Endothelial cell of umbilical vein (primary cell): ENCODE measurements at regions not wholly inside any gene's neighbourhood (a gene's known extent, or its start where the extent isn't known, plus 50 kb on each side); places are given as distances from the start of the nearest gene placed in this dataset.

Experiments
- BruUV-seq: library from RNA; stranded (reverse); fragments of 400-500 nt; replicated peaks from 2 replicates; lab custom pipeline; 2021; lab: Mats Ljungman, UMichigan
- CTCF ChIA-PET: fragments of 300-600, 350-600 bp; sonication (Branson Sonifier 250); formaldehyde crosslinking; loops from one replicate; lab custom pipeline; 2021; ENCODE audit warnings: antibody characterized with exemption, inconsistent platforms; lab: Charles Lee
- POLR2A ChIA-PET: fragments of 300-600, 350-600 bp; sonication (Branson Sonifier 250); formaldehyde crosslinking; loops from one replicate; lab custom pipeline; 2021; ENCODE audit warnings: antibody characterized with exemption, inconsistent platforms; lab: Charles Lee
- DNase-seq: peaks from one replicate; pipeline ENCODE4 v3.0.0-alpha.2; 2011; ENCODE audit warnings: low read depth, low spot score
- FAIRE-seq: peaks from 2 replicates; lab custom pipeline; 2011; peaks lifted over from hg19 to GRCh38; lab: Jason Lieb, UNC
- H2AFZ ChIP-seq: 2 replicates; pipeline ENCODE4 v1.6.0; 2012; ENCODE audit warnings: low read depth, low read length, control low read depth, inconsistent platforms
- H3K27ac ChIP-seq: 2 replicates; pipeline ENCODE4 v1.5.1; 2011; ENCODE audit warnings: low read depth, mild to moderate bottlenecking, control low read depth, low read length, moderate library complexity; ENCODE audit not compliant: insufficient read depth
- H3K27me3 ChIP-seq, 2 experiments: 2 replicates each; pipeline versions ENCODE4 v1.6.0 to v1.6.1; 2011; ENCODE audit warnings: low read length in 2 of 2, mixed read lengths in 1 of 2; ENCODE audit not compliant: control insufficient read depth in 2 of 2, insufficient read depth in 2 of 2
- H3K36me3 ChIP-seq, 2 experiments: 2 replicates in 1 of 2; 3 replicates in 1 of 2; pipeline ENCODE4 v1.5.1; 2011; ENCODE audit warnings: low read length in 2 of 2, mild to moderate bottlenecking in 1 of 2, moderate library complexity in 1 of 2; ENCODE audit not compliant: control insufficient read depth in 2 of 2, insufficient read depth in 2 of 2; ENCODE audit errors: extremely low read depth in 1 of 2
- H3K4me1 ChIP-seq: 3 replicates; pipeline ENCODE4 v1.5.1; 2011; ENCODE audit warnings: mild to moderate bottlenecking, low read length; ENCODE audit not compliant: control insufficient read depth, insufficient read depth; ENCODE audit errors: extremely low read depth
- H3K4me2 ChIP-seq: 2 replicates; pipeline ENCODE4 v1.6.1; 2011; ENCODE audit warnings: low read length, control low read depth, mixed read lengths; ENCODE audit not compliant: insufficient read depth
- H3K4me3 ChIP-seq, 3 experiments: fragments of 200-600 bp in 1 of 3; sonication (generic), shearing (Covaris generic) in 1 of 3; replicated peaks in 1 of 3; 2 replicates each; pipeline ENCODE4 v1.5.1; 2011 to 2016; ENCODE audit warnings: control low read depth in 3 of 3, low read length in 3 of 3, mild to moderate bottlenecking in 2 of 3, inconsistent platforms in 1 of 3, low read depth in 1 of 3, moderate library complexity in 1 of 3; ENCODE audit not compliant: insufficient read depth in 1 of 3
- H3K79me2 ChIP-seq: 2 replicates; pipeline ENCODE4 v1.6.0; 2012; ENCODE audit warnings: low read length, inconsistent platforms; ENCODE audit not compliant: control insufficient read depth, insufficient read depth
- H3K9ac ChIP-seq: replicated peaks from 2 replicates; pipeline ENCODE3; 2011; ENCODE audit warnings: low read length, control low read depth; ENCODE audit not compliant: insufficient read depth; ENCODE audit errors: extremely low read depth
- H3K9me1 ChIP-seq: replicated peaks from 3 replicates; pipeline ENCODE4 v1.6.0; 2011; ENCODE audit warnings: mild to moderate bottlenecking, low read length; ENCODE audit not compliant: control insufficient read depth, insufficient read depth; ENCODE audit errors: extremely low read depth
- H3K9me3 ChIP-seq: replicated peaks from 2 replicates; pipeline ENCODE4 v1.5.1; 2012; ENCODE audit warnings: low read length, inconsistent platforms; ENCODE audit not compliant: control insufficient read depth, insufficient read depth
- H4K20me1 ChIP-seq: replicated peaks from 2 replicates; pipeline ENCODE3; 2011; ENCODE audit warnings: mild to moderate bottlenecking, low read length; ENCODE audit not compliant: control insufficient read depth, insufficient read depth; ENCODE audit errors: extremely low read depth
- CTCF ChIP-seq, 2 donors: IDR thresholded peaks; 1 replicate in 1 of 2; 2 replicates in 1 of 2; pipeline ENCODE4 v1.5.1; 2011; ENCODE audit warnings: low read length in 2 of 2, mild to moderate bottlenecking in 2 of 2, moderate library complexity in 2 of 2, control low read depth in 1 of 2, inconsistent platforms in 1 of 2, low read depth in 1 of 2; ENCODE audit not compliant: insufficient read depth in 1 of 2; ENCODE audit errors: extremely low read depth in 1 of 2
- EZH2 ChIP-seq: IDR thresholded peaks from 2 replicates; pipeline ENCODE4 v1.6.1; 2012; ENCODE audit warnings: borderline replicate concordance, low read depth, mild to moderate bottlenecking, moderate library complexity, low read length, inconsistent platforms; ENCODE audit not compliant: severe bottlenecking
- JUN ChIP-seq: IDR thresholded peaks from 2 replicates; pipeline ENCODE4 v1.6.1; 2011; ENCODE audit warnings: borderline replicate concordance, low read depth; ENCODE audit not compliant: insufficient read length, insufficient read depth
- dilution Hi-C: fragments of 300-500 bp; cut with MboI; formaldehyde crosslinking; loops from one replicate; pipeline ENCODE4 v1.15.0; 2019; ENCODE audit warnings: low sequenced_read_pairs; ENCODE audit not compliant: extremely low pct_ligation_motif_present
- intact Hi-C: fragments of 100-400 bp; cut with micrococcal nuclease; formaldehyde crosslinking; loops from one replicate; pipeline ENCODE4 v1.10.0; 2022

- intact Hi-C loops: loop anchor here (1.0 to 5.0 kb wide), 10 partner anchors 91 to 927 kb away; no protein-coding TSS in a partner anchor
Measured at GRCh38 chr6:2448826-2449571, 203.6 kb upstream of the GMDS start.

More at GRCh38 chr6:2448826-2449571, 203.6 kb upstream of the GMDS start:
- Histone ChIP-seq H3K27me3 (peaks cover under 1 to 2% of the 10 kb centered on the region in 2 experiments), H3K4me2 (peak overlapping the region; percentile 92), H4K20me1 (no peaks in the 10 kb centered on the region), H3K4me3 (peak overlapping the region in 2 of 3 experiments; percentile 4 to 64), H3K9me1 (no peaks in the 10 kb centered on the region), H2AFZ (peak overlapping the region; percentile 83), H3K9me3 (no peaks in the 10 kb centered on the region), H3K9ac (peak overlapping the region; percentile 55), H3K36me3 (no peaks in the 10 kb centered on the region), H3K4me1 (peaks cover 4% of the 10 kb centered on the region), H3K79me2 (no peaks in the 10 kb centered on the region), H3K27ac (no peak overlapping the region)
- DNase-seq (peak; percentile 86), FAIRE-seq (peak; percentile 95)
- POLR2A ChIA-PET: no interaction called here
- dilution Hi-C loops: no loop called here
- TF ChIP-seq JUN (peak; percentile 44), CTCF (IDR thresholded peaks at IDR 0.05; ENCODE audit: extremely low read depth in 1 of 2, insufficient read depth in 1 of 2, low read depth in 1 of 2, low read length in 2 of 2) (peak; percentile 60 to 69), EZH2 (no peak)
- CTCF ChIA-PET: interaction anchor here (0.6 to 3.0 kb wide), 31 partner anchors 9 to 853 kb away, joined by 3 to 48 read pairs (median 4); no protein-coding TSS in a partner anchor
- no TSS peak for BruUV-seq
